Middle frontal gyrus (tissue), 1 donor: ENCODE measurements at regions not wholly inside any gene's neighbourhood (a gene's known extent, or its start where the extent isn't known, plus 50 kb on each side); places are given as distances from the start of the nearest gene placed in this dataset.

ENCODE experiments used
- DNase-seq: peaks from one replicate; pipeline ENCODE4 v3.0.0-alpha.2; 2015; ENCODE audit warnings: low spot score; ENCODE audit errors: extremely low spot score

- no peak for DNase-seq
Measured at GRCh38 chr7:17598846-17599245, 300.4 kb downstream of the AHR start.

GRCh38 chr7:17599733-17600339 is 301.4 kb downstream of the AHR start:
- no peak for DNase-seq

GRCh38 chr7:17600340-17600752 is 301.9 kb downstream of the AHR start:
- no peak for DNase-seq

DNA sequence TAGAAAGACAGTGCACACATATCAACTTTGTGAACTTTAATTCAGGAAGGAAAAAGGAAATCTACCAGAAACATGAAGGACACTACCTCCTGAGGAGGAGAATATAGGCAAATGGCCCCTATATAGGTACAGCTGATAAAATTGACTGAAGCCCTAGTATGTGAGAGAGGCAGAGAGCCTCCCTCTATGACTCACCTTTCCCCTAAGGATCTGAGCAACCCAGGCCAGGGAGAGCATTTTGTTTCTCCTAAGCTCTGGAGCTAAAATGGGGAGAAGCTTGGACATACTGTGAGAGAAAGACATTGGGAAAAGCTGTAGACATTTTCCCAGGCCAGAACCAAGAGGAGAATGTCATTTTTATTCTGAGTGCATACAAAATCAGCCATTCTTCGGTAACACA is 303.5 kb downstream of the AHR start:
- DNase-seq = no peak

DNA sequence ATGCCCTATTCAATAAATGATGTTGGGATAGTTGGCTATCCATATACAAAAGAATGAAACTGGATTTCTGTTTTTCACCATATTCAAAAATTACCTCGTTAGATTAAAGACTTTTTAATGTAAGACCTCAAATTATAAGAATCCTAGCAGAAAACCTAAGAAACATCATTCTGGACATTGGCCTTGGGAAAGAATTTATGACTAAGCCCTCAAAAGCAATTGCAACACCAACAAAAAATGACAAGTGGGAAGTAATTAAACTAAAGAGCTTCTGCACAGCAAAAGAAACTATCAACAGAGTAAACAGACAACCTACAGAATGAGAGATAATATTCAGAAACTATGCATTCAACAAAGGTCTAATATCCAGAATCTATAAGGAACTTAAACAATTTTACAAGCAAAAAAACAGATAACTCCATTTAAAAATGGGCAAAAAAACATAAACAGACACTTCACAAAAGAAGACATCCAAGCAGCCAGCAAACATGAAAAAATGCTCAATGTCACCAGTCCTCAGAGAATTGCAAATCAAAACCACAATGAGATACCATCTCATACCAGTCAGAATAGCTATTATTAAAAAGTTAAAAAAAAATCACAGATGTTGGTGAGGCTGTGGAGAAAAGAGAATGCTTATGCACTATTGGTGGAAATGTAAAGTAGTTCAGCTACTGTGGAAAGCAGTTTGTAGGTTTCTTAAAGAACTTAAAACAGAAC is 309.8 kb downstream of the AHR start:
- no peak for DNase-seq

GRCh38 chr7:17611611-17612010 is 313.2 kb downstream of the AHR start:
- DNase-seq = no peak

DNA sequence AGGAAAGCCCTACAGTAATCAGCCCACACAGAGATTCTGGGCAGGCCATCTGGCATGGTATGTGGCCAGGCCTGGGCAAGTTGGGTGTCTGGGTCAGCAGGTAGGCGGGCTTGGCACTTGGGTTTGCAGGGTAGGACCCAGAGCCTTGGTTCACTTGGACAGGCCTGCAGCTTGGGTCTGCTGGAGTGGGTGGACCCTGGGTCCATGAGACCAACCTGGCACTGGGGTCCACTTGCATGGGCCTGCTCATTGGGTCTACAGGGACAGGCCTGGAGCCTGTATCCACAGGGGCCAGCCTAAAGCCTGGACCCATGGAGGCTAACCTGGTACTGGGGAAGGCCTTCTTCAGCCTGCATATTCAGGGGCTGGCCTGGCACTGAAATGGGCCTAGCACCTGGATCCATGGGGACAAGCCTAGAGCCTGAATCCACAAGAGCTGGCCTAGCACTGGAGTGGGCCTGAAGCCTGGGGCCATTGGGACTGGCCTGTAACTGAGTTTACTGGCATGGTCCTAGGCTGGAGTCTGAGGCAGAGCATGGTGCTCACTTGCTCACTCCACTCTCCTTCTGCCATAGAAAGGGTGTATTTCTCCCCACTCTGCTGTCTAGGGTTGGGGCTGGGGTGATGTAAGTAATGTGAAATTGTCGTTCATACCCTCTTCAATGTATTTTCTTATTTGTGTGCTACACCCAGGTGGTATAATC is 315.0 kb downstream of the AHR start:
- no peak for DNase-seq

- DNase-seq = no peak
Measured at GRCh38 chr7:17617380-17617779, 318.9 kb downstream of the AHR start.

GRCh38 chr7:17617857-17618651 is 319.6 kb downstream of the AHR start:
- no peak for DNase-seq

GRCh38 chr7:17618652-17618974 is 320.2 kb downstream of the AHR start:
- DNase-seq = no peak

GRCh38 chr7:17619196-17619818 is 320.9 kb downstream of the AHR start:
- DNase-seq = no peak

DNA sequence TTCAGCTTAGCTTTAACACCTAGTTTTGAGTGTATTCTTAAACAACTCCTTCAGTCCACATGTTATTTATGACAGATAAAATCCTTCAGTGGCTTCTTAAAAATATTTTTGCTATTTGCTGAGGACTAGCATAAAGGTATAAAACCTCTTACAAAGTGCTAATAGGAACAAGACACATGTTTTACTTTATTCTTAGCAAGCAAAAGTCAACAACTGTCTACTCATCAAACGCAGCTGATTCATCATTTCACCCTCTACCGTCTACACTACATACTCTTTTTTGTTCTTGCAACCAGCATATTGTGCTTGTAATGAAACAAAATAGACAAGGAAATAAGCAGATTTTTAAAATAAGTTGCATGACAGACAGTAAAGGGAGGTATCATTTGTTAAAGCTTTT is 319.7 kb downstream of the SNX13 start:
- no peak for DNase-seq

GRCh38 chr7:17622451-17622850 is 317.8 kb downstream of the SNX13 start:
- DNase-seq = no peak

GRCh38 chr7:17623546-17624185 is 316.6 kb downstream of the SNX13 start:
- DNase-seq = no peak

DNA sequence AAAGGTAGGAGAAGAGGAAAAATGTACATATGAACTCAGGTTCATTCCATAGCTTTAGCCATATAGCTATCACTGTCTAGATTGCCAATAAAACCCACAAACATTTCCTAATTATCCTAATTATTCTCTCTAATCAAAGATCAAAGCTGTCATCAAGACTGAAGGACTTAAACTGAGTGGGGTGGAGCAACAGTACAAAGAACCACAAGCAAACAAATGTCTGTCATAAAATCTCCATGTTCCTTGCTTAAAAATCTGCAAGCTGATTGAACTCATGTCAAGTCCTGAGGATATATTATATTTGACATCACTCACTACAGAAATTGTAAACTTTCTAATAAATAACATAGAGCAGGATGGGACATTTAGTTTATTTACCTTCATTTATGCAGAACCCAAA is 315.9 kb downstream of the SNX13 start:
- no peak for DNase-seq

GRCh38 chr7:17625043-17625442 is 315.3 kb downstream of the SNX13 start:
- no peak for DNase-seq

- DNase-seq = no peak
Measured at GRCh38 chr7:17626235-17626634, 314.1 kb downstream of the SNX13 start.

GRCh38 chr7:17631061-17631460 is 309.2 kb downstream of the SNX13 start:
- DNase-seq = no peak

- DNase-seq = no peak
Measured at GRCh38 chr7:17632384-17632783, 307.9 kb downstream of the SNX13 start.

GRCh38 chr7:17633067-17633466 is 307.2 kb downstream of the SNX13 start:
- DNase-seq = no peak

- DNase-seq = no peak
Measured at GRCh38 chr7:17638727-17639126, 301.6 kb downstream of the SNX13 start.
